ENCODE measurements at regions not wholly inside any gene's neighbourhood (a gene's known extent, or its start where the extent isn't known, plus 50 kb on each side); places are given as distances from the start of the nearest gene placed in this dataset.
A peak's percentile ranks its signal among the peaks of the same experiment; 100 is the strongest.

GRCh38 chr4:17124767-17125166, 226.3 kb upstream of the LDB2 start:
- TF ChIP-seq CTCF (IDR thresholded peaks at IDR 0.05; ENCODE audit: low read depth, low read length, poor library complexity, severe bottlenecking) (peak; percentile 25), EZH2phosphoT487 (IDR thresholded peaks at IDR 0.05; ENCODE audit: borderline replicate concordance, low read length) (no peak)

Data from DOHH2 (cell line).